ENCODE measurements at regions not wholly inside any gene's neighbourhood (a gene's known extent, or its start where the extent isn't known, plus 50 kb on each side); places are given as distances from the start of the nearest gene placed in this dataset.
"Not testable (repeated sequence)": the region's sequence is repeated elsewhere in the genome, so short reads cannot be mapped to it uniquely, and the experiment has no call there.

DNA sequence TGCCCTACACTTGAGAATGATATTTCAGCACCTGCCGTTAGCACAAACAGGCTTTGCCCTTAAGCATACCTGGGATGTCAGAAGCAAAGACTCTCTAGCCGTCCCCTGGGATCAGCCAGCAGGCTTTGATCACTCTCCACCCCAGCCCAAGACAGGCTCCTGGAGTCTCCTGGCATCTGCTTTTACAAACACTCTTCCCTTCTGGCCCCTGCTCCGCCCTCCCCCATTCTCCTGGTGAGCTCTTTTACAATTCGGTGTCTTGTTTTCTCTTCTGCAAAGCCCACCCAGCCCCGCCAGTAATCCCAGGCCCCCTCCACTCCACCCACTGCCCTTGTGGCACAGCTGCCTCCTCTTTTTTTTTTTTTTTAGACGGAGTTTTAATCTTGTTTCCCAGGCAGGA, 50.4 kb downstream of the KATNIP start:
- H3K4me1 ChIP-seq, result peaks cover 0 to 8% (median 0%) of the 10 kb centered on the region in 3 donors
- H3K9me3 ChIP-seq, result no peaks in the 10 kb centered on the region
- intact Hi-C loops (cut with DNase I), result loop anchor here in 1 of 3 donors (10.0 kb wide), 1 partner anchor 474 kb away; no protein-coding TSS in a partner anchor
- no peak overlapping the region for H3K4me3 ChIP-seq
- H3K27me3 ChIP-seq, result no peaks in the 10 kb centered on the region
- DNase-seq (no peak), FAIRE-seq (no peak), ATAC-seq (no peak)
- TF ChIP-seq, protein P1, sequence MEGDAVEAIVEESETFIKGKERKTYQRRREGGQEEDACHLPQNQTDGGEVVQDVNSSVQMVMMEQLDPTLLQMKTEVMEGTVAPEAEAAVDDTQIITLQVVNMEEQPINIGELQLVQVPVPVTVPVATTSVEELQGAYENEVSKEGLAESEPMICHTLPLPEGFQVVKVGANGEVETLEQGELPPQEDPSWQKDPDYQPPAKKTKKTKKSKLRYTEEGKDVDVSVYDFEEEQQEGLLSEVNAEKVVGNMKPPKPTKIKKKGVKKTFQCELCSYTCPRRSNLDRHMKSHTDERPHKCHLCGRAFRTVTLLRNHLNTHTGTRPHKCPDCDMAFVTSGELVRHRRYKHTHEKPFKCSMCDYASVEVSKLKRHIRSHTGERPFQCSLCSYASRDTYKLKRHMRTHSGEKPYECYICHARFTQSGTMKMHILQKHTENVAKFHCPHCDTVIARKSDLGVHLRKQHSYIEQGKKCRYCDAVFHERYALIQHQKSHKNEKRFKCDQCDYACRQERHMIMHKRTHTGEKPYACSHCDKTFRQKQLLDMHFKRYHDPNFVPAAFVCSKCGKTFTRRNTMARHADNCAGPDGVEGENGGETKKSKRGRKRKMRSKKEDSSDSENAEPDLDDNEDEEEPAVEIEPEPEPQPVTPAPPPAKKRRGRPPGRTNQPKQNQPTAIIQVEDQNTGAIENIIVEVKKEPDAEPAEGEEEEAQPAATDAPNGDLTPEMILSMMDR (IDR thresholded peaks at IDR 0.05), result no peak
- H3K36me3 ChIP-seq, result no peaks in the 10 kb centered on the region
- WGBS, 2 donors, result 86 to 92% methylated on average over 6 of the region's 6 CpGs
- H3K27ac ChIP-seq, result no peak overlapping the region

DNA sequence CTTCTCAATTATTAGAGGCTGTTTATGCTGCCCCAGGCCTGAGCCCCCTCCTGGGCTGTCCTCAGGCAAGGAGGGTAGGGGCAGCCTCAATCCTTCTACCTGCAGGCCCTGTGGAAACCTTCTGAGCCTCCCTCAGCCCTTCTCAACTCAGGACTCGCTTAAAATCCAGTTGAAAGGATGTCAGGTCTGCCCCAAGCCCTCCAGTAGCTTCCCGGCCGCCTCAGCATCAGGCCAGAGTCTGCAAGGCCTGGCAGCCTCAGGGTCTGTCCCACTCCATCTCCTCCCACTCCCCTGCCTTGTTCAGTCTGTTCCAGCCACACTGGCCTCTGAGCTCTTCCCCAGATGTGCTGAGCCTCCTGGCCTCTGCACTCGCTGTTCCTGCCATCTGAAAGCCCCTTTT, 52.2 kb downstream of the KATNIP start:
- TF ChIP-seq, protein P1 (IDR thresholded peaks at IDR 0.05), result no peak
- WGBS, 2 donors, result 91 to 93% methylated on average over 4 of the region's 4 CpGs
- H3K27ac ChIP-seq, result no peak overlapping the region

GRCh38 chr16:27605500-27606106, 55.7 kb downstream of the KATNIP start:
- H3K36me3 ChIP-seq, FAIRE-seq, H3K9me3 ChIP-seq, H3K27ac ChIP-seq, H3K27me3 ChIP-seq, H3K4me1 ChIP-seq, H3K4me3 ChIP-seq: not testable (repeated sequence)
- ATAC-seq (peak; percentile 66 to 87 (median 80)), DNase-seq (peak in 1 of 6 donors; percentile 35)
- WGBS, 2 donors, result 44 to 51% methylated on average over 12 of the region's 12 CpGs
- TF ChIP-seq, protein P1 (IDR thresholded peaks at IDR 0.05), result peak; percentile 68 to 78 (median 72)
- intact Hi-C loops (cut with DNase I), result loop anchor here in 1 of 3 donors (10.0 kb wide), 1 partner anchor 469 kb away; no protein-coding TSS in a partner anchor

More for the DNA sequence above, 52.2 kb downstream of the KATNIP start:
- DNase-seq (no peak), FAIRE-seq (no peak), ATAC-seq (no peak)
- intact Hi-C loops (cut with DNase I), result loop anchor here in 1 of 3 donors (10.0 kb wide), 1 partner anchor 473 kb away; no protein-coding TSS in a partner anchor
- Histone ChIP-seq H3K4me3 (no peak overlapping the region), H3K9me3 (no peaks in the 10 kb centered on the region), H3K36me3 (no peaks in the 10 kb centered on the region), H3K27me3 (no peaks in the 10 kb centered on the region), H3K4me1 (no peaks in the 10 kb centered on the region)

DNA sequence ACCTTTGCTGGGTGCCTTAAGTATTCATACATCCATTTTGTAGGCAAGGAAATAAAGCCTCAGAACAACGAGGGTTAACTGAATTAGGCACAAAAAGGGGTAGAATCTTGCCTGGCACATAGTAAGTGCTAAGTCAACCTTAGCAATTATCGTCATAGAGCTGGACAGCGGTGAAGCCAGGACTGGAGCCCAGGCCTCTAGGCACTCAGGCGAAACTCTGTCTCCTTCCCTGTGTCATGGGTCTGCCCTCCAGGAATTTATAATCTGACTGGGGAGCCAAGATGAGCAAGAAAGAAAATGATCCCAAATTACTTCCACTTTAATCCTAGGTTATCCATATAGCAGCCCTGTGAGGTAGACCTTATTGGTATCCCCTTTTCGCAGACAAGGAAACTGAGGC, 61.4 kb downstream of the KATNIP start:
- ATAC-seq, result no peak
- intact Hi-C loops (cut with DNase I), result no loop called here
- no peaks in the 10 kb centered on the region for H3K9me3 ChIP-seq
- TF ChIP-seq, protein P1 (IDR thresholded peaks at IDR 0.05), result no peak
- no peak overlapping the region for H3K27ac ChIP-seq
- H3K27me3 ChIP-seq, result no peaks in the 10 kb centered on the region
- DNase-seq, result no peak
- no peak for FAIRE-seq
- 89 to 90% methylated on average over 5 of the region's 5 CpGs for WGBS, 2 donors
- no peaks in the 10 kb centered on the region for H3K36me3 ChIP-seq
- no peaks in the 10 kb centered on the region for H3K4me1 ChIP-seq
- H3K4me3 ChIP-seq, result no peak overlapping the region

DNA sequence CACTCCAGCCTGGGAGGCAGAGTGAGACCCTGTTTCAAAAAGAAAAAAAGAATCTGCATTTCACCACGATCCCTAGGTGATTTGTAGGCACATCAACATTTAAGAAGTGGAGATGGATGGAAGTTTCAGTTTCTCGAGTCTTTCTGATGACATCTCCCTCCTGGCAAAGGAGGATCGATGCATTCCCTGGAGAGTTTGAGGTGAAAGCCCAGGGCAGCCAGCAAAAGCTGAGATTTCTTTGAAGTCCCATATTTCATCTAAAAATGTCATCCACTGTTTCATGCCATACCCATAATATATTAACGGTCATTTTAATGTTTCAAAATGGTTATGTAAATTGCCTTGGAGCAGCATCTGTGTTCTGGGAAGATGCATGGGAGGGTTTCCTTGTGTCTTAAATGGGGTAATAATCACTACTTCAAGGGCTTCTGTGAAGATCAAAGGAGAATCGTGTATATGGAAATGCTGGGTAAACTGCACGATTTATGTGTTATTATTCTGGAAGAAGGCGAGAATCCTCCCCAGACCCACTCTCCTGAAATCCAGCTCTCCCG, 63.4 kb downstream of the KATNIP start:
- ATAC-seq (no peak), DNase-seq (no peak), FAIRE-seq (no peak)
- TF ChIP-seq, protein P1 (IDR thresholded peaks at IDR 0.05), result no peak
- no peak overlapping the region for H3K4me3 ChIP-seq
- no peaks in the 10 kb centered on the region for H3K9me3 ChIP-seq
- no peaks in the 10 kb centered on the region for H3K27me3 ChIP-seq
- H3K27ac ChIP-seq, result no peak overlapping the region
- intact Hi-C loops (cut with DNase I), result no loop called here
- no peaks in the 10 kb centered on the region for H3K36me3 ChIP-seq
- 92% methylated on average over 8 of the region's 8 CpGs for WGBS, 2 donors
- H3K4me1 ChIP-seq, result peaks cover 10 to 14% (median 14%) of the 10 kb centered on the region in 3 donors
